SJCRH30 (cell line): ENCODE measurements at regions not wholly inside any gene's neighbourhood (a gene's known extent, or its start where the extent isn't known, plus 50 kb on each side); places are given as distances from the start of the nearest gene placed in this dataset.

Source experiments
- DNase-seq, 2 experiments: peaks; one replicate each; pipeline ENCODE4 v3.0.0-alpha.2; 2015 to 2020
- H3K27ac ChIP-seq: fragments of 250-450 bp; sonication (Bioruptor Pico); 2 replicates; pipeline ENCODE4 v1.5.1; 2020; ENCODE audit warnings: mild to moderate bottlenecking, moderate library complexity
- H3K27me3 ChIP-seq: fragments of 250-450 bp; sonication (Bioruptor Pico); 2 replicates; pipeline ENCODE4 v1.5.1; 2020; ENCODE audit warnings: mild to moderate bottlenecking, moderate library complexity
- H3K36me3 ChIP-seq: fragments of 250-450 bp; sonication (Bioruptor Pico); 2 replicates; pipeline ENCODE4 v1.5.1; 2020; ENCODE audit warnings: mild to moderate bottlenecking, moderate library complexity
- H3K4me1 ChIP-seq: fragments of 250-450 bp; sonication (Bioruptor Pico); 2 replicates; pipeline ENCODE4 v1.5.1; 2020; ENCODE audit warnings: mild to moderate bottlenecking, moderate library complexity
- H3K4me3 ChIP-seq: fragments of 250-450 bp; sonication (Bioruptor Pico); 2 replicates; pipeline ENCODE4 v1.5.1; 2020; ENCODE audit warnings: mild to moderate bottlenecking, moderate library complexity
- H3K9me3 ChIP-seq: fragments of 250-450 bp; sonication (Bioruptor Pico); replicated peaks from 2 replicates; pipeline ENCODE4 v1.5.1; 2020; ENCODE audit warnings: mild to moderate bottlenecking, moderate library complexity

GRCh38 chr2:66782780-66783361, 347.9 kb downstream of the MEIS1 start:
- H3K4me1 ChIP-seq: no peaks in the 10 kb centered on the region
- H3K4me3 ChIP-seq: no peak overlapping the region
- H3K27me3 ChIP-seq: 0 out of 2 replicates have a peak, but pooled peaks cover 2% of the 10 kb centered on the region
- no peaks in the 10 kb centered on the region for H3K36me3 ChIP-seq
- no peak for DNase-seq
- no peaks in the 10 kb centered on the region for H3K9me3 ChIP-seq
- no peak overlapping the region for H3K27ac ChIP-seq

GRCh38 chr2:66789741-66790140, 354.8 kb downstream of the MEIS1 start:
- H3K9me3 ChIP-seq: no peaks in the 10 kb centered on the region
- no peaks in the 10 kb centered on the region for H3K27me3 ChIP-seq
- no peaks in the 10 kb centered on the region for H3K4me1 ChIP-seq
- DNase-seq: no peak
- no peak overlapping the region for H3K4me3 ChIP-seq
- H3K36me3 ChIP-seq: no peaks in the 10 kb centered on the region
- no peak overlapping the region for H3K27ac ChIP-seq

- Histone ChIP-seq H3K9me3 (no peaks in the 10 kb centered on the region), H3K27me3 (no peaks in the 10 kb centered on the region), H3K27ac (no peak overlapping the region), H3K4me3 (no peak overlapping the region), H3K36me3 (no peaks in the 10 kb centered on the region), H3K4me1 (no peaks in the 10 kb centered on the region)
- no peak for DNase-seq
These were observed 355.8 kb downstream of the MEIS1 start for GRCh38 chr2:66790651-66791181.

DNA sequence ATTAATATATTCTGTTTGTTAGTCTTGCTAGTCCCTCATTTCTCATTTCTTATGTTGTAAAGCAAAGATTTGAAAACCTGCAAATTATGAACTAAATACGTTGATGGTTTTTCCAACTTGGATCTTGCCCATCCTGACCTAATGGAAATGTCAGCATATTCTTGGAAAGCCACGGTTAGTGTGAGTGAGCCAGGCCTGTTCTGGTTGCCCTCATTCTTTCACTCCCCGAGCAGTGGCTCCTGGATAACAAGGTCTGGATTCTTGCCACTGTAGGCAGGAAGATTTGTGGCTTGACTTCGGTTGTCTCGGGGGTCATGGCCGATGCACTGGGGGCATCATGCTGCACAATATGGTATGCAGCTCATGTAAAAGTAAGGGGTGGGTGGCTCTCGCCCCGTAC, 359.1 kb downstream of the MEIS1 start:
- Histone ChIP-seq H3K36me3 (no peaks in the 10 kb centered on the region), H3K27ac (no peak overlapping the region), H3K4me3 (no peak overlapping the region), H3K4me1 (no peaks in the 10 kb centered on the region), H3K9me3 (no peaks in the 10 kb centered on the region), H3K27me3 (no peaks in the 10 kb centered on the region)
- no peak for DNase-seq

- Histone ChIP-seq H3K9me3 (no peaks in the 10 kb centered on the region), H3K4me1 (no peaks in the 10 kb centered on the region), H3K27ac (no peak overlapping the region), H3K4me3 (no peak overlapping the region), H3K36me3 (no peaks in the 10 kb centered on the region), H3K27me3 (no peaks in the 10 kb centered on the region)
- DNase-seq: no peak
These were observed 359.6 kb downstream of the MEIS1 start for GRCh38 chr2:66794551-66794950.

DNA sequence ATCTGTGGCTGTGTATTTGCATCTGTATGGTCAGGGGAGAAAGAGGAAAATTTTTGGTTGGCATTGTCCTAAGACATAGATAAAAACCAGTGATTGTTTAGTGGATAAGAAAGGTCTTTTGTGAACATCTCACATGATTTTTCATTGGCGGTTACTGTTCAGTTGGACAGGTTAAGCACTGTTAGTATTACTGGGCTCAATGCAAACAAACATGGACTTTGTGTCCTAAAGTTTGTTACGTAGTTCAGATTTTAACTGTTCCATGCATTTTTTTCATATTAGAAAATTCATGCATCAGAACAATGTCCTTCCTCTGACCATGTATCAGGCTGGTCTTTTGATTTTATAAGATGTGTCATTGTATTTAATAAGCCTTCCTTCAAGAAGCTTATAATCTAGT, 368.0 kb downstream of the MEIS1 start:
- H3K36me3 ChIP-seq: no peaks in the 10 kb centered on the region
- peaks cover 8% of the 10 kb centered on the region for H3K27me3 ChIP-seq
- DNase-seq: no peak
- H3K9me3 ChIP-seq: no peaks in the 10 kb centered on the region
- no peak overlapping the region for H3K4me3 ChIP-seq
- no peak overlapping the region for H3K27ac ChIP-seq
- H3K4me1 ChIP-seq: no peaks in the 10 kb centered on the region

DNA sequence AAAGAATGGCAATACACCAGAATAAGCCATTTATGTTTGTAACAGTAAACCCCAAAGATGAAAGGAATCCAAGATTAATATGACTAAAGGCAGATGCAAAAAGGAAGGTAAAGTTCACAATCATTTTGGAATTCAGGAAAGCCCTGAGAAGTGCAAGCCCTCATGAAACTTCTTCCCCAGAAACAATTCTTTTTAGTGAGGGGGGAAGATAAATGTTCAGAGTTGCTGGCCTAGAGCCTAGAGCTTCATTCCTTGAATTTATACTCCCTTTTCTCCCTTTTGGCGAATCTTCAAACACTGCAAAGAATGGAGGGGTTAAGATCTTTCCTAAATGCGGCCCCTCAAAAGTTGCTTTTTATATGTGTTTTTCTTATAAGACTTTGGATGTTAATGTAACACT, 368.8 kb downstream of the MEIS1 start:
- H3K9me3 ChIP-seq: no peaks in the 10 kb centered on the region
- H3K27me3 ChIP-seq: peaks cover 13% of the 10 kb centered on the region
- no peak overlapping the region for H3K27ac ChIP-seq
- no peak overlapping the region for H3K4me3 ChIP-seq
- no peaks in the 10 kb centered on the region for H3K4me1 ChIP-seq
- no peak for DNase-seq
- H3K36me3 ChIP-seq: no peaks in the 10 kb centered on the region

DNA sequence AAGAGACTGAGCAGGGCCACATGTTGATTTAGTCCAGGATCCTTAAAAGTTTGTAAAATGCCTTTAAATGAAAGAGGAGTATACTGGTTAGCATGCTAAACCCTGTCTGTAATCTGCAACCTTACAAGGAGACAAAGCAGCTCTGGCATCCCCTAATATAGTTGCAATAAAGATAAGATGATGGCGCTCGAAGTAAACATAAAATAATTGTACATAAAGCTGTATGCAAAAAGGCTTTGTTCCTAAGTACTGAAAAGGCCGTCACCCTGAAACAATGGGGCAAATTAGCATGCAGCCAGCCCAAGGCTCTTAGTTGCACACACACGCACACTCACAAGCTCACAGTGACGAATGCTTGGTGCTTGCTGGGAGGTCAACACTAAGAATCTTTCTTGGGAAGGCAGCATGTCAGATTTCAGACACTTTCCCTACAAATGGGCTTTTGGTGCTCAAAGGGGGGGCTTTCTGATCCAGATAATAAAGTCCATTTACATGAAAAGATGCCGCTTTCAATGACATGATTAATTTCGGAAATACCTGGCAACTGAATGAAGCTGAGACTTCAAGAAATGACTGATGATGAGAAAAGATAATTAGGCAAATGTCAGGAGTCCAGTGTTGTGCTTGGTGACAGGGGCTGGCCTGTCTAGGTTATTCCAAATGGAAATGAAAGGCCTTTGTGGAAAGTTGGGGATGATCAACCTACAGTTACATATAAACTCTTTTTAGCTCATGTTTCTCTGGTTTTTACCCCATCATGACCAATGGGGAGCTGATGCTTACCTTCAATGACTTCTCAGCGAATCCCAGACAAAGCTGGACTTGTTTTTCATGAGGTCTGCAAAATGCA, 370.3 kb downstream of the MEIS1 start:
- Histone ChIP-seq H3K9me3 (no peaks in the 10 kb centered on the region), H3K36me3 (no peaks in the 10 kb centered on the region), H3K27me3 (peaks cover 14% of the 10 kb centered on the region), H3K27ac (no peak overlapping the region), H3K4me3 (no peak overlapping the region), H3K4me1 (no peaks in the 10 kb centered on the region)
- no peak for DNase-seq

DNA sequence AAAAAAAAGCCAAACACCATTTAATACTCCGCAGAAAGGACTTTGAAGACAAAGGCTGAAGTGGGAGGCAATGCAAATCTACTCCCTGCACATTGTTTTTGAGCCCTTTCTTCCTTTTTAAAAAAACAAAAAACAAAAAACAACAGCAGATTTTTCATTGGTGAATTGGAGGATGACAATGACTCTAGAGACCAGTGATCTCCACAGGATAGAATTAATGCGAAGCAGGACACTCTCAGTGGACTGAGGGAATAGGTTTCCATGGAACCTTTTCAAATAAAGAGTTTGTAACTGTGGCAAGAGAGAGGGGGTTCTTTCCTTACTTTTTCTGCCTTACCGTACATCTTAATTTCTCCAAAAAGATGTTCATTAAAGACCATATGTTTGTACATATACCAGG, 371.0 kb downstream of the MEIS1 start:
- Histone ChIP-seq H3K4me1 (no peaks in the 10 kb centered on the region), H3K27ac (no peak overlapping the region), H3K4me3 (no peak overlapping the region), H3K27me3 (peaks cover 10% of the 10 kb centered on the region), H3K36me3 (no peaks in the 10 kb centered on the region), H3K9me3 (no peaks in the 10 kb centered on the region)
- no peak for DNase-seq

DNA sequence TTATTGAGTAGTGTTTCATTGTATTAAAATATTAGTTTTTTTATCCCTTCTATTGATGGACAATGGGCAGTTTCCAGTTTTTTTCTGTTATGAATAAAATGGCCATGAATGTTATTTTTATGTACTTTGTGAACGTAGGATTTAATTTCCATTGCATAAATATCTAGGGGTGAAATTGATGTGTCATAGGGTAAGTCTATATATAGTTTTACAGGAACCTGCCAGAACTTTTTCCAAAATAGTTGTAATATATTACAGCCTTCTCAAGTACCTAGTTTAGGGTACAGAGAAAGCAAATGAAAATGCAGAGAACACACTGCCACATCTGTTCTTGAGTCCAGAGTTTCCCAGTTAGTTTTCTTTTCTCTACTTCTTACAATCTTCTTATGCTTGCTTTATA, 378.6 kb downstream of the MEIS1 start:
- H3K36me3 ChIP-seq: no peaks in the 10 kb centered on the region
- no peak overlapping the region for H3K4me3 ChIP-seq
- 0 out of 2 replicates have a peak, but pooled peaks cover 4% of the 10 kb centered on the region for H3K27me3 ChIP-seq
- H3K27ac ChIP-seq: no peak overlapping the region
- H3K9me3 ChIP-seq: 0 out of 2 replicates have a peak, but pooled peaks cover 2% of the 10 kb centered on the region
- no peak for DNase-seq
- no peaks in the 10 kb centered on the region for H3K4me1 ChIP-seq

DNA sequence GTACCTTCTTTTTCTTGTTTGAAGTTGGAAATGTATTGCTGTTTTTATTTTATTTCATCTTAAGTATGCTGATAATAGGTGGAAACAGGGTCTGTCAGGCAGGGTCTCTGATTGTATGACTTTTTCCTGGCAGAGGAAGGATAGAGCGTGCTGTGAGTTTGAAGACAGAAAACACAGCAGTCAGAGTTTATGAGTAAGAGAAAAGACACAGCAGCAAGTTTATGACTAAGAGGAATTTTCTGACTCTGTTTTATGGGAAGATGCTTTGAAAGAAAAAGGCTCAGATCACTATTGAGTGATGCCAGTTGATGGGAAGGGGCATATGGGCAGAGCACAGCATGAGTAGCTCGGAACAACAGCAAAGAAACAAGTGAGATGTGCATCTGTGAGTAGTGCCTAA, 379.1 kb downstream of the MEIS1 start:
- H3K27ac ChIP-seq: no peak overlapping the region
- H3K4me1 ChIP-seq: no peaks in the 10 kb centered on the region
- DNase-seq: no peak
- no peaks in the 10 kb centered on the region for H3K36me3 ChIP-seq
- 0 out of 2 replicates have a peak, but pooled peaks cover 4% of the 10 kb centered on the region for H3K9me3 ChIP-seq
- no peaks in the 10 kb centered on the region for H3K27me3 ChIP-seq
- H3K4me3 ChIP-seq: no peak overlapping the region

DNA sequence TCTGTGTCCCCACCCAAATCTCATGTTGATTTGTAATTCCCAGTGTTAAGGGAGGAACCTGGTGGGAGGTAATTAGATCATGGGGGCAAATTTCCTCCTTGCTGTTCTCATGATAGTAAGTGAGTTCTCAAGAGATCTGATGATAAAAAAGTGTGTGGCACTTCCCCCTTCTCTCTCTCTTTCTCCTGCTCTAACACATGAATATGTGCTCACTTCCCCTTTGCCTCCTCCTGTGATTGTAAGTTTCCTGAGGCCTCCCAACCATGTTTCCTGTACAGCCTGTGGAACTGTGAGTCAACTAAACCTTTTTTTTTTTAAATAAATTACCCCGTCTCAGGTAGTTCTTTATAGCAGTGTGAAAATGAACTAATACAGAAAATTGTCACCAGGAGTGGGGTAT, 380.0 kb downstream of the MEIS1 start:
- DNase-seq: no peak
- H3K4me1 ChIP-seq: no peaks in the 10 kb centered on the region
- H3K9me3 ChIP-seq: 0 out of 2 replicates have a peak, but pooled peaks cover 4% of the 10 kb centered on the region
- H3K4me3 ChIP-seq: no peak overlapping the region
- no peaks in the 10 kb centered on the region for H3K36me3 ChIP-seq
- H3K27ac ChIP-seq: no peak overlapping the region
- H3K27me3 ChIP-seq: no peaks in the 10 kb centered on the region

- no peak for DNase-seq
- H3K4me1 ChIP-seq: no peaks in the 10 kb centered on the region
- H3K36me3 ChIP-seq: no peaks in the 10 kb centered on the region
- H3K9me3 ChIP-seq: 0 out of 2 replicates have a peak, but pooled peaks cover 4% of the 10 kb centered on the region
- H3K27ac ChIP-seq: no peak overlapping the region
- no peak overlapping the region for H3K4me3 ChIP-seq
- H3K27me3 ChIP-seq: no peaks in the 10 kb centered on the region
These were observed 381.0 kb downstream of the MEIS1 start for GRCh38 chr2:66815886-66816285.

- no peaks in the 10 kb centered on the region for H3K4me1 ChIP-seq
- no peaks in the 10 kb centered on the region for H3K36me3 ChIP-seq
- H3K4me3 ChIP-seq: no peak overlapping the region
- no peak for DNase-seq
- no peaks in the 10 kb centered on the region for H3K27me3 ChIP-seq
- H3K9me3 ChIP-seq: 0 out of 2 replicates have a peak, but pooled peaks cover 4% of the 10 kb centered on the region
- H3K27ac ChIP-seq: no peak overlapping the region
These were observed 386.2 kb downstream of the MEIS1 start for GRCh38 chr2:66821168-66821567.

DNA sequence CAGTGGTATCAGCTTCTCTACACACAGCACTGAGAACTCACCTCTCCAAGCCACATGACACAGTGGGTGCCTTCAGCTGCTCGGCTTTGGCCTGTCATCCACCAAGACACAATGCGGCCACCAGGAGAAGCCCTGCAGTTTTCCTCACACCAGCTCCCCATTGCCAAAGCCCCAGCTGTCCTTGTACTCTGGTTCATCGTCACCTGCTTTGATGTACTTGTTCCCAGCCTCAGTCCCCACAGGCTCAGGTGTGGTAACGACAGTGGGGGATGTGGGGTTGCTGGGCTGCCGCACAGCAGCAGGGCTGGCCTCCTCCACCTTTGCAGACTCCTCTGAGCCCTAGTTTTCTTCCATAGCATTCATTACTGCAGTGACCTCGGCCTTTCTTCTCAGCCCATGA, 387.3 kb downstream of the MEIS1 start:
- Histone ChIP-seq H3K9me3 (0 out of 2 replicates have a peak, but pooled peaks cover 4% of the 10 kb centered on the region), H3K27me3 (no peaks in the 10 kb centered on the region), H3K4me1 (no peaks in the 10 kb centered on the region), H3K27ac (no peak overlapping the region), H3K4me3 (no peak overlapping the region), H3K36me3 (no peaks in the 10 kb centered on the region)
- DNase-seq: no peak
